Panc1 (cell line): ENCODE measurements at regions not wholly inside any gene's neighbourhood (a gene's known extent, or its start where the extent isn't known, plus 50 kb on each side); places are given as distances from the start of the nearest gene placed in this dataset.

Source experiments
- ATAC-seq: fragments of 200-7000 bp; cut with Tn5 transposase; 2 replicates; pipeline ENCODE4 v1.9.1; 2020; ENCODE audit warnings: mild to moderate bottlenecking, moderate library complexity
- BruUV-seq: library from RNA; stranded (reverse); fragments of 400-500 nt; replicated peaks from 2 replicates; lab custom pipeline; 2021; lab: Mats Ljungman, UMichigan
- CTCF ChIA-PET: fragments of 300-600 bp; sonication (Branson Sonifier 250); formaldehyde crosslinking; loops from one replicate; lab custom pipeline; 2022; ENCODE audit warnings: antibody characterized with exemption; lab: Charles Lee
- POLR2A ChIA-PET: fragments of 300-600 bp; sonication (Branson Sonifier 250); formaldehyde crosslinking; loops from one replicate; lab custom pipeline; 2022; ENCODE audit warnings: antibody characterized with exemption; lab: Charles Lee
- DNase-seq: peaks from one replicate; pipeline ENCODE4 v3.0.0-alpha.2; 2010; ENCODE audit warnings: low read depth, low spot score
- H3K27ac ChIP-seq: 2 replicates; pipeline ENCODE4 v1.5.1; 2011; ENCODE audit warnings: mild to moderate bottlenecking, low read length, inconsistent platforms
- H3K27me3 ChIP-seq: fragments of 200-500 bp; sonication (Bioruptor generic); 2 replicates; pipeline ENCODE4 v1.6.0; 2014; ENCODE audit warnings: low read length, inconsistent platforms; ENCODE audit not compliant: control insufficient read depth, insufficient read depth
- H3K36me3 ChIP-seq: fragments of 200-500 bp; sonication (Bioruptor generic); 2 replicates; pipeline ENCODE4 v1.5.1; 2014; ENCODE audit warnings: inconsistent platforms, mild to moderate bottlenecking, low read length, moderate library complexity; ENCODE audit not compliant: control insufficient read depth, insufficient read depth
- H3K4me1 ChIP-seq: 2 replicates; pipeline ENCODE4 v1.5.1; 2011; ENCODE audit warnings: inconsistent platforms, mild to moderate bottlenecking, low read length, moderate library complexity; ENCODE audit not compliant: control insufficient read depth, insufficient read depth
- H3K4me3 ChIP-seq, 2 experiments: 2 replicates each; pipeline ENCODE4 v1.5.1; 2011 to 2012; ENCODE audit warnings: low read depth in 2 of 2, low read length in 2 of 2, mild to moderate bottlenecking in 2 of 2, inconsistent platforms in 1 of 2, moderate library complexity in 1 of 2
- H3K9me3 ChIP-seq: fragments of 200-500 bp; sonication (Bioruptor generic); 2 replicates; pipeline ENCODE4 v1.5.1; 2014; ENCODE audit warnings: low read depth, mild to moderate bottlenecking, inconsistent platforms, low read length, moderate library complexity; ENCODE audit not compliant: control insufficient read depth, insufficient read depth
- POLR2AphosphoS5 ChIP-seq: IDR thresholded peaks from 2 replicates; pipeline ENCODE4 v1.6.1; 2012; ENCODE audit warnings: mild to moderate bottlenecking, low read depth, low read length, moderate library complexity
- SIN3A ChIP-seq: IDR thresholded peaks from 2 replicates; pipeline ENCODE4 v1.6.1; 2012; ENCODE audit warnings: low read depth, mild to moderate bottlenecking, low read length, moderate library complexity, borderline replicate concordance; ENCODE audit not compliant: insufficient read depth
- TCF7L2 ChIP-seq: IDR thresholded peaks from 2 replicates; pipeline ENCODE4 v1.6.1; 2011; ENCODE audit warnings: mild to moderate bottlenecking, low read depth, low read length, inconsistent platforms
- in situ Hi-C: cut with HindIII; loops from 2 replicates; pipeline ENCODE4 v1.10.0; 2016; ENCODE audit warnings: low sequenced_read_pairs, low pct_unique_long_range_greater_than_20kb
- intact Hi-C: fragments of 100-400 bp; cut with micrococcal nuclease; formaldehyde crosslinking; loops from one replicate; pipeline ENCODE4 v1.10.0; 2022; ENCODE audit not compliant: unreplicated experiment
- TF ChIP-seq, protein P1 (sequence below), 2 experiments: IDR thresholded peaks; 2 replicates each; pipeline ENCODE4 v1.6.1; 2011 to 2012; ENCODE audit warnings: low read depth in 2 of 2, control low read depth in 1 of 2, low read length in 1 of 2, mild to moderate bottlenecking in 1 of 2, moderate library complexity in 1 of 2; ENCODE audit not compliant: insufficient read depth in 1 of 2
- TF ChIP-seq, protein P2 (sequence below): fragments of 450-650 bp; IDR thresholded peaks from 2 replicates; pipeline ENCODE4 v1.5.1; 2017; ENCODE audit warnings: mild to moderate bottlenecking

DNA sequence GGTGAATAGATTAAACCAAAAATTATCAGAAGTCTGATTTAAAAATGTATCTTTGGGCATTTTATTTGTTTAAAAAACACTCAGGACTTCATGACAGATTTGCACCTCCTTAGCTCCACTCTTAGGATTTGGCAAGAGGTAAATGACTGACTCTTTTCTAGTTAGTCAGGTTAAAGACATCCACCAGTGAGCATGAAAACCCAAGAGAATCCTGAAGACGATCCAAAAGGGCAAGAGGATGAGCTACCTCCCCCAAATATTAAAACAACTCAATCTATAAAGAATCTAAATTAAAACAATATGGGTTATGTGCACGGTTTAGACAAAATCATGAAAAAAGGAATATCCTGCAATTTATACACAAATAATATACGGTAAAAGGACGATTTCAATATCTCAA lies 89.4 kb upstream of the OPRM1 start:
- no peaks in the 10 kb centered on the region for H3K36me3 ChIP-seq
- no peak overlapping the region for H3K4me3 ChIP-seq
- ATAC-seq (no peak), DNase-seq (no peak)
- CTCF ChIA-PET = no interaction called here
- POLR2A ChIA-PET = no interaction called here
- intact Hi-C loops = loop anchor here (5.0 kb wide), 1 partner anchor 717 kb away; no protein-coding TSS in a partner anchor
- H3K27me3 ChIP-seq = no peaks in the 10 kb centered on the region
- H3K27ac ChIP-seq = no peak overlapping the region
- BruUV-seq = no TSS peak
- TF ChIP-seq, protein P1, sequence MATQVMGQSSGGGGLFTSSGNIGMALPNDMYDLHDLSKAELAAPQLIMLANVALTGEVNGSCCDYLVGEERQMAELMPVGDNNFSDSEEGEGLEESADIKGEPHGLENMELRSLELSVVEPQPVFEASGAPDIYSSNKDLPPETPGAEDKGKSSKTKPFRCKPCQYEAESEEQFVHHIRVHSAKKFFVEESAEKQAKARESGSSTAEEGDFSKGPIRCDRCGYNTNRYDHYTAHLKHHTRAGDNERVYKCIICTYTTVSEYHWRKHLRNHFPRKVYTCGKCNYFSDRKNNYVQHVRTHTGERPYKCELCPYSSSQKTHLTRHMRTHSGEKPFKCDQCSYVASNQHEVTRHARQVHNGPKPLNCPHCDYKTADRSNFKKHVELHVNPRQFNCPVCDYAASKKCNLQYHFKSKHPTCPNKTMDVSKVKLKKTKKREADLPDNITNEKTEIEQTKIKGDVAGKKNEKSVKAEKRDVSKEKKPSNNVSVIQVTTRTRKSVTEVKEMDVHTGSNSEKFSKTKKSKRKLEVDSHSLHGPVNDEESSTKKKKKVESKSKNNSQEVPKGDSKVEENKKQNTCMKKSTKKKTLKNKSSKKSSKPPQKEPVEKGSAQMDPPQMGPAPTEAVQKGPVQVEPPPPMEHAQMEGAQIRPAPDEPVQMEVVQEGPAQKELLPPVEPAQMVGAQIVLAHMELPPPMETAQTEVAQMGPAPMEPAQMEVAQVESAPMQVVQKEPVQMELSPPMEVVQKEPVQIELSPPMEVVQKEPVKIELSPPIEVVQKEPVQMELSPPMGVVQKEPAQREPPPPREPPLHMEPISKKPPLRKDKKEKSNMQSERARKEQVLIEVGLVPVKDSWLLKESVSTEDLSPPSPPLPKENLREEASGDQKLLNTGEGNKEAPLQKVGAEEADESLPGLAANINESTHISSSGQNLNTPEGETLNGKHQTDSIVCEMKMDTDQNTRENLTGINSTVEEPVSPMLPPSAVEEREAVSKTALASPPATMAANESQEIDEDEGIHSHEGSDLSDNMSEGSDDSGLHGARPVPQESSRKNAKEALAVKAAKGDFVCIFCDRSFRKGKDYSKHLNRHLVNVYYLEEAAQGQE (IDR thresholded peaks at IDR 0.05; ENCODE audit: insufficient read depth in 1 of 2, low read depth in 2 of 2, low read length in 1 of 2) = no peak
- no peak for TF ChIP-seq TCF7L2
- no peak for TF ChIP-seq POLR2AphosphoS5
- no peak for TF ChIP-seq SIN3A
- in situ Hi-C loops = no loop called here
- H3K9me3 ChIP-seq = no peaks in the 10 kb centered on the region
- H3K4me1 ChIP-seq = no peaks in the 10 kb centered on the region

DNA sequence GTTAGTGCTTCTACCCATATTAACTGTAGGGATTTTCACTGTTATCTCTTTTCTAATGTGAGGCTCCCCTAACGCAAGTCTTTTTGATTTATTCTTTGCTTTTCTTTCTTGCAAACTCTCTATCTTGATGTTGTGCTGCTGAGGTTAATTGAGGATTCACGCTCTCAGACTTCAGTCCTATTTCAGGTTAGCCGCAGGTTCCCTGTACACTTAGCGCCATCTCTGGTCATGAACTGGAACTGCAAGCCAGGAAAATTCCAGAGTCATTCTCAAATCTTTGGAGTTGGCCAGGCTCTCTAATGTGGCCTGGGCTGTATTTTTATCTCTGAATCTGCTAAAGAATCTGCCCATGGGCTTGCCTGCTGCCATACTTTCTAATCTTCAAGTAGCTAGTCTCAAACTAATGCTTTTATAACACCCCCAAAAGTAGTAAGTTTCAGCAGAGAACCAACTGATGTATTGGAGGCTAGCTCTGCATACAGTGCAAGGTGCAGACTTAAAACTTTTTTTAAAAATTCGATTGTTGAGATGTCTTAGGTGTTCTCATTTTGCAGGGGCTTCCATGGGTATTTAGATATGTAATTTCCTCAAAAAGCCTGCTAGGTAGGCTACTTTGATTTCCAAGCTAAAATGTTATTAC lies 91.1 kb upstream of the OPRM1 start:
- DNase-seq (peak; percentile 39), ATAC-seq (peak; percentile 72)
- no peak overlapping the region for H3K27ac ChIP-seq
- H3K9me3 ChIP-seq = no peaks in the 10 kb centered on the region
- CTCF ChIA-PET = no interaction called here
- BruUV-seq = no TSS peak
- no peak for TF ChIP-seq SIN3A
- TF ChIP-seq, protein P1 (IDR thresholded peaks at IDR 0.05; ENCODE audit: insufficient read depth in 1 of 2, low read depth in 2 of 2, low read length in 1 of 2) = no peak
- TF ChIP-seq, protein P2, sequence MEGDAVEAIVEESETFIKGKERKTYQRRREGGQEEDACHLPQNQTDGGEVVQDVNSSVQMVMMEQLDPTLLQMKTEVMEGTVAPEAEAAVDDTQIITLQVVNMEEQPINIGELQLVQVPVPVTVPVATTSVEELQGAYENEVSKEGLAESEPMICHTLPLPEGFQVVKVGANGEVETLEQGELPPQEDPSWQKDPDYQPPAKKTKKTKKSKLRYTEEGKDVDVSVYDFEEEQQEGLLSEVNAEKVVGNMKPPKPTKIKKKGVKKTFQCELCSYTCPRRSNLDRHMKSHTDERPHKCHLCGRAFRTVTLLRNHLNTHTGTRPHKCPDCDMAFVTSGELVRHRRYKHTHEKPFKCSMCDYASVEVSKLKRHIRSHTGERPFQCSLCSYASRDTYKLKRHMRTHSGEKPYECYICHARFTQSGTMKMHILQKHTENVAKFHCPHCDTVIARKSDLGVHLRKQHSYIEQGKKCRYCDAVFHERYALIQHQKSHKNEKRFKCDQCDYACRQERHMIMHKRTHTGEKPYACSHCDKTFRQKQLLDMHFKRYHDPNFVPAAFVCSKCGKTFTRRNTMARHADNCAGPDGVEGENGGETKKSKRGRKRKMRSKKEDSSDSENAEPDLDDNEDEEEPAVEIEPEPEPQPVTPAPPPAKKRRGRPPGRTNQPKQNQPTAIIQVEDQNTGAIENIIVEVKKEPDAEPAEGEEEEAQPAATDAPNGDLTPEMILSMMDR = peak; percentile 95
- H3K4me1 ChIP-seq = no peaks in the 10 kb centered on the region
- intact Hi-C loops (loop anchor here (5.0 kb wide), 1 partner anchor 716 kb away; no protein-coding TSS in a partner anchor), in situ Hi-C loops (no loop called here)
- no peak overlapping the region for H3K4me3 ChIP-seq
- no peaks in the 10 kb centered on the region for H3K27me3 ChIP-seq
- POLR2A ChIA-PET = no interaction called here
- no peaks in the 10 kb centered on the region for H3K36me3 ChIP-seq
